Skeletal muscle cell (primary cell): ENCODE measurements at regions not wholly inside any gene's neighbourhood (a gene's known extent, or its start where the extent isn't known, plus 50 kb on each side); places are given as distances from the start of the nearest gene placed in this dataset.

ENCODE experiments used
- DNase-seq: peaks from one replicate; pipeline ENCODE4 v3.0.0-alpha.2; 2010; ENCODE audit warnings: low read depth
- H3K4me3 ChIP-seq: 2 replicates; pipeline ENCODE4 v1.5.1; 2011; ENCODE audit warnings: low read depth, mild to moderate bottlenecking, control low read depth, low read length, moderate library complexity

- DNase-seq = no peak
- no peak overlapping the region for H3K4me3 ChIP-seq
Observed at GRCh38 chr21:16841975-16842695, 670.7 kb upstream of the CXADR start.

- no peak for DNase-seq
- no peak overlapping the region for H3K4me3 ChIP-seq
Observed at GRCh38 chr21:16842696-16843035, 670.2 kb upstream of the CXADR start.

GRCh38 chr21:16847211-16847610 lies 665.6 kb upstream of the CXADR start:
- no peak for DNase-seq
- H3K4me3 ChIP-seq = no peak overlapping the region

- no peak for DNase-seq
- no peak overlapping the region for H3K4me3 ChIP-seq
Observed at GRCh38 chr21:16851054-16851453, 661.8 kb upstream of the CXADR start.

- DNase-seq = no peak
- H3K4me3 ChIP-seq = no peak overlapping the region
Observed at GRCh38 chr21:16855164-16855667, 657.6 kb upstream of the CXADR start.

GRCh38 chr21:16863362-16863905 lies 649.4 kb upstream of the CXADR start:
- peak; percentile 10 for DNase-seq
- H3K4me3 ChIP-seq = no peak overlapping the region

- DNase-seq = no peak
Observed at GRCh38 chr21:16863908-16864307, 648.9 kb upstream of the CXADR start.

GRCh38 chr21:16865632-16866031 lies 647.2 kb upstream of the CXADR start:
- H3K4me3 ChIP-seq = no peak overlapping the region
- peak; percentile 5 for DNase-seq

More at GRCh38 chr21:16863908-16864307, 648.9 kb upstream of the CXADR start:
- no peak overlapping the region for H3K4me3 ChIP-seq

GRCh38 chr21:16866851-16867250 lies 646.0 kb upstream of the CXADR start:
- no peak for DNase-seq

GRCh38 chr21:16870103-16870502 lies 642.7 kb upstream of the CXADR start:
- no peak overlapping the region for H3K4me3 ChIP-seq
- peak; percentile 45 for DNase-seq

More at GRCh38 chr21:16866851-16867250, 646.0 kb upstream of the CXADR start:
- H3K4me3 ChIP-seq = no peak overlapping the region

GRCh38 chr21:16872616-16873015 lies 640.2 kb upstream of the CXADR start:
- H3K4me3 ChIP-seq = no peak overlapping the region
- DNase-seq = no peak

GRCh38 chr21:16873176-16873575 lies 639.7 kb upstream of the CXADR start:
- H3K4me3 ChIP-seq = no peak overlapping the region
- no peak for DNase-seq

- no peak for DNase-seq
- H3K4me3 ChIP-seq = no peak overlapping the region
Observed at GRCh38 chr21:16873596-16873995, 639.2 kb upstream of the CXADR start.

- no peak overlapping the region for H3K4me3 ChIP-seq
- no peak for DNase-seq
Observed at GRCh38 chr21:16879479-16879878, 633.4 kb upstream of the CXADR start.

GRCh38 chr21:16891821-16892220 lies 621.0 kb upstream of the CXADR start:
- no peak overlapping the region for H3K4me3 ChIP-seq
- DNase-seq = peak; percentile 79

- H3K4me3 ChIP-seq = no peak overlapping the region
- DNase-seq = no peak
Observed at GRCh38 chr21:16900685-16901084, 612.2 kb upstream of the CXADR start.

- H3K4me3 ChIP-seq = no peak overlapping the region
- DNase-seq = peak; percentile 57
Observed at GRCh38 chr21:16908077-16908476, 604.8 kb upstream of the CXADR start.

- H3K4me3 ChIP-seq = no peak overlapping the region
- DNase-seq = no peak
Observed at GRCh38 chr21:16910435-16911165, 602.2 kb upstream of the CXADR start.

GRCh38 chr21:16911166-16911607 lies 601.7 kb upstream of the CXADR start:
- DNase-seq = no peak
- no peak overlapping the region for H3K4me3 ChIP-seq

- H3K4me3 ChIP-seq = no peak overlapping the region
- peak; percentile 5 for DNase-seq
Observed at GRCh38 chr21:16912075-16912474, 600.8 kb upstream of the CXADR start.
